ENCODE measurements at regions not wholly inside any gene's neighbourhood (a gene's known extent, or its start where the extent isn't known, plus 50 kb on each side); places are given as distances from the start of the nearest gene placed in this dataset.

DNA sequence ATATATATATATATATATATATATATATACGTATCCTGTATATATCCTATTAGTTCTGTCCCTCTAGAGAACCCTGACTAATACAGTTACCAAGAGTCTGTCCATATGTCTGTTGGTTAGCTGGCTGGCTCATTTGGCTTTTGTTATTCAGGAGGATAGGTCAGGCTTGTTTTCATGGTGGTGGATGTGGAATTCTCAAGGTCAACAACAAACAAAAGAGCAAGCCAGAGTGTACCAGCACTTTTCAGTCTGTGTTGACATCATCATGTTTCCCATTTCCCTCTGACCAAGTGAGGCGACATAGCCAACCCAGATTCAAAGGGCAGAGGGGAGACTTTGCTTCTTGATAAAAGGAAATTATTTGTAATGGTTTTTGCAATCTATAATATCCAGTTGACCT, 88.5 kb upstream of the PTCHD4 start:
- TF ChIP-seq, protein P1, sequence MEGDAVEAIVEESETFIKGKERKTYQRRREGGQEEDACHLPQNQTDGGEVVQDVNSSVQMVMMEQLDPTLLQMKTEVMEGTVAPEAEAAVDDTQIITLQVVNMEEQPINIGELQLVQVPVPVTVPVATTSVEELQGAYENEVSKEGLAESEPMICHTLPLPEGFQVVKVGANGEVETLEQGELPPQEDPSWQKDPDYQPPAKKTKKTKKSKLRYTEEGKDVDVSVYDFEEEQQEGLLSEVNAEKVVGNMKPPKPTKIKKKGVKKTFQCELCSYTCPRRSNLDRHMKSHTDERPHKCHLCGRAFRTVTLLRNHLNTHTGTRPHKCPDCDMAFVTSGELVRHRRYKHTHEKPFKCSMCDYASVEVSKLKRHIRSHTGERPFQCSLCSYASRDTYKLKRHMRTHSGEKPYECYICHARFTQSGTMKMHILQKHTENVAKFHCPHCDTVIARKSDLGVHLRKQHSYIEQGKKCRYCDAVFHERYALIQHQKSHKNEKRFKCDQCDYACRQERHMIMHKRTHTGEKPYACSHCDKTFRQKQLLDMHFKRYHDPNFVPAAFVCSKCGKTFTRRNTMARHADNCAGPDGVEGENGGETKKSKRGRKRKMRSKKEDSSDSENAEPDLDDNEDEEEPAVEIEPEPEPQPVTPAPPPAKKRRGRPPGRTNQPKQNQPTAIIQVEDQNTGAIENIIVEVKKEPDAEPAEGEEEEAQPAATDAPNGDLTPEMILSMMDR (conservative IDR thresholded peaks at IDR 0.05; ENCODE audit: low read depth, low read length) = no peak
- no peak for TF ChIP-seq EZH2phosphoT487 (IDR thresholded peaks at IDR 0.05; ENCODE audit: borderline replicate concordance, low read length)
- no peak for TF ChIP-seq EZH2 (IDR thresholded peaks at IDR 0.05; ENCODE audit: low read length, unreplicated experiment)

Measured in PC-3 (cell line).